B cell (primary cell): ENCODE measurements at regions not wholly inside any gene's neighbourhood (a gene's known extent, or its start where the extent isn't known, plus 50 kb on each side); places are given as distances from the start of the nearest gene placed in this dataset.

Experiments
- ATAC-seq: fragments of 200-7000 bp; cut with Tn5 transposase; one replicate; pipeline ENCODE4 v1.10.0; 2021; ENCODE audit warnings: low read depth, mild to moderate bottlenecking, moderate number of reproducible peaks, moderate library complexity
- CTCF ChIA-PET: fragments of 350-600 bp; sonication (Branson Sonifier 250); formaldehyde crosslinking; loops from one replicate; lab custom pipeline; 2021; ENCODE audit warnings: antibody characterized with exemption, inconsistent platforms; lab: Charles Lee
- POLR2A ChIA-PET: fragments of 350-600 bp; sonication (Branson Sonifier 250); formaldehyde crosslinking; loops from one replicate; lab custom pipeline; 2021; ENCODE audit warnings: antibody characterized with exemption; lab: Charles Lee
- DNase-seq: peaks from one replicate; pipeline ENCODE4 v3.0.0; 2013
- H2AFZ ChIP-seq: 2 replicates; pipeline ENCODE4 v1.6.1; 2012; ENCODE audit warnings: mild to moderate bottlenecking, low read depth, low read length; ENCODE audit not compliant: insufficient read depth, poor library complexity, severe bottlenecking
- H3K27ac ChIP-seq, 2 donors: 1 replicate in 1 of 2; 2 replicates in 1 of 2; pipeline ENCODE4 v1.5.1; 2012 to 2013; ENCODE audit warnings: low read length in 2 of 2, mild to moderate bottlenecking in 2 of 2, moderate library complexity in 1 of 2
- H3K27me3 ChIP-seq, 4 experiments: fragments of 200-600 bp in 1 of 4; sonication (generic) in 1 of 4; replicated peaks in 1 of 4; 1 replicate in 2 of 4; 2 replicates in 2 of 4; pipeline versions ENCODE4 v1.6.1 to v1.7.0; 2013 to 2016; ENCODE audit warnings: low read length in 3 of 4, mild to moderate bottlenecking in 2 of 4, mixed read lengths in 1 of 4, moderate library complexity in 1 of 4; ENCODE audit not compliant: insufficient read depth in 4 of 4, control insufficient read depth in 3 of 4; ENCODE audit errors: control extremely low read depth in 1 of 4
- H3K36me3 ChIP-seq, 2 experiments: replicated peaks in 1 of 2; 1 replicate in 1 of 2; 2 replicates in 1 of 2; pipeline versions ENCODE4 v1.6.1 to v1.7.1; 2013; ENCODE audit warnings: low read length in 1 of 2; ENCODE audit not compliant: insufficient read depth in 2 of 2, control insufficient read depth in 1 of 2; ENCODE audit errors: control extremely low read depth in 1 of 2, extremely low read depth in 1 of 2
- H3K4me1 ChIP-seq, 2 donors: fragments of 200-600 bp in 1 of 2; sonication (generic) in 1 of 2; 1 replicate in 1 of 2; 2 replicates in 1 of 2; pipeline versions ENCODE4 v1.5.1 to v1.6.1; 2013 to 2017; ENCODE audit warnings: low read length in 2 of 2; ENCODE audit not compliant: control insufficient read depth in 2 of 2, insufficient read depth in 2 of 2
- H3K4me2 ChIP-seq: replicated peaks from 2 replicates; pipeline ENCODE3; 2012; ENCODE audit warnings: mild to moderate bottlenecking, low read depth, low read length; ENCODE audit not compliant: poor library complexity, severe bottlenecking
- H3K4me3 ChIP-seq, 5 experiments: fragments of 200-600 bp in 1 of 5; sonication (generic) in 1 of 5; 1 replicate in 3 of 5; 2 replicates in 2 of 5; pipeline versions ENCODE4 v1.5.1 to v1.7.0; 2011 to 2016; ENCODE audit warnings: low read length in 4 of 5, mild to moderate bottlenecking in 4 of 5, low read depth in 2 of 5, control low read depth in 1 of 5, moderate library complexity in 1 of 5; ENCODE audit not compliant: insufficient read depth in 1 of 5; ENCODE audit errors: control extremely low read depth in 1 of 5, extremely low read depth in 1 of 5
- H3K79me2 ChIP-seq: fragments of 200-600 bp; sonication (generic); one replicate; pipeline ENCODE4 v1.6.0; 2016; ENCODE audit warnings: low read length; ENCODE audit not compliant: control insufficient read depth, insufficient read depth
- H3K9ac ChIP-seq: fragments of 200-600 bp; sonication (generic); 2 replicates; pipeline ENCODE4 v1.6.1; 2017; ENCODE audit warnings: mild to moderate bottlenecking, low read length, moderate library complexity
- H3K9me3 ChIP-seq, 3 donors: one replicate each; pipeline versions ENCODE4 v1.6.1 to v1.7.1; 2013; ENCODE audit warnings: low read length in 2 of 3; ENCODE audit not compliant: control insufficient read depth in 2 of 3, insufficient read depth in 1 of 3; ENCODE audit errors: control extremely low read depth in 1 of 3
- H4K20me1 ChIP-seq: 2 replicates; pipeline ENCODE4 v1.6.0; 2012; ENCODE audit warnings: mild to moderate bottlenecking, low read length; ENCODE audit not compliant: insufficient read depth, control insufficient read depth, poor library complexity, severe bottlenecking
- H3K27ac Mint-ChIP-seq: one replicate; pipeline ENCODE4 v1.8.0; 2021; ENCODE audit warnings: mixed read lengths
- H3K27me3 Mint-ChIP-seq: one replicate; pipeline ENCODE4 v1.8.0; 2021; ENCODE audit warnings: mixed read lengths
- H3K4me1 Mint-ChIP-seq: one replicate; pipeline ENCODE4 v1.8.0; 2021; ENCODE audit warnings: mixed read lengths
- H3K4me3 Mint-ChIP-seq: one replicate; pipeline ENCODE4 v1.8.0; 2021; ENCODE audit warnings: mixed read lengths
- H3K9me3 Mint-ChIP-seq: one replicate; pipeline ENCODE4 v1.8.0; 2022; ENCODE audit warnings: mixed read lengths; ENCODE audit not compliant: insufficient read depth
- CTCF ChIP-seq: fragments of 200-600 bp; IDR thresholded peaks from one replicate; pipeline ENCODE4 v1.8.0; 2022; ENCODE audit warnings: antibody characterized with exemption, mild to moderate bottlenecking
- EZH2 ChIP-seq: IDR thresholded peaks from 2 replicates; pipeline ENCODE4 v1.6.1; 2012; ENCODE audit warnings: borderline replicate concordance, low read depth, mild to moderate bottlenecking, moderate library complexity, low read length; ENCODE audit not compliant: insufficient read depth, poor library complexity, severe bottlenecking
- WGBS: methylation state at CpG from one replicate; pipeline ENCODE4 v1.1.5; 2013; ENCODE audit warnings: missing lambda C conversion rate; ENCODE audit not compliant: insufficient coverage; 5-methylcytosine and 5-hydroxymethylcytosine counted together
- intact Hi-C: fragments of 100-400 bp; cut with micrococcal nuclease; formaldehyde crosslinking; loops from one replicate; pipeline ENCODE4 v1.10.0; 2022

GRCh38 chr11:112380464-112380863 lies 119.8 kb upstream of the PLET1 start:
- ATAC-seq (no peak), DNase-seq (no peak)
- H3K4me2 ChIP-seq, result no peak overlapping the region
- H3K36me3 ChIP-seq, result no peaks in the 10 kb centered on the region
- 97% methylated on average over 9 of the region's 9 CpGs for WGBS
- no peaks in the 10 kb centered on the region for H3K27me3 ChIP-seq
- no peaks in the 10 kb centered on the region for H3K79me2 ChIP-seq
- Mint-ChIP-seq H3K4me3 (no peak overlapping the region), H3K27me3 (no peaks in the 10 kb centered on the region), H3K9me3 (no peaks in the 10 kb centered on the region), H3K27ac (no peak overlapping the region), H3K4me1 (no peaks in the 10 kb centered on the region)
- no peaks in the 10 kb centered on the region for H4K20me1 ChIP-seq
- no peak overlapping the region for H2AFZ ChIP-seq
- TF ChIP-seq CTCF (no peak), EZH2 (no peak)
- ChIA-PET CTCF (no interaction called here), POLR2A (no interaction called here)
- H3K4me3 ChIP-seq, result no peak overlapping the region
- H3K9me3 ChIP-seq, result peaks cover 0 to 2% (median 0%) of the 10 kb centered on the region in 3 donors
- no peaks in the 10 kb centered on the region for H3K4me1 ChIP-seq
- H3K27ac ChIP-seq, result no peak overlapping the region
- no peak overlapping the region for H3K9ac ChIP-seq
- intact Hi-C loops, result no loop called here

GRCh38 chr11:112381578-112381977 lies 120.9 kb upstream of the PLET1 start:
- TF ChIP-seq EZH2, result no peak
- no peak for TF ChIP-seq CTCF
- no peaks in the 10 kb centered on the region for H3K27me3 ChIP-seq
- no peak overlapping the region for H3K9ac ChIP-seq
- H3K27ac ChIP-seq, result no peak overlapping the region
- no peaks in the 10 kb centered on the region for H3K27me3 Mint-ChIP-seq
- DNase-seq (no peak), ATAC-seq (no peak)
- intact Hi-C loops, result no loop called here
- H3K4me2 ChIP-seq, result no peak overlapping the region
- no peaks in the 10 kb centered on the region for H3K4me1 ChIP-seq
- H3K4me3 Mint-ChIP-seq, result no peak overlapping the region
- no peaks in the 10 kb centered on the region for H3K36me3 ChIP-seq
- ChIA-PET POLR2A (no interaction called here), CTCF (interaction anchor here (0.8 kb wide), 1 partner anchor 8 kb away, joined by 3 read pairs; no protein-coding TSS in a partner anchor)
- H4K20me1 ChIP-seq, result no peaks in the 10 kb centered on the region
- H3K27ac Mint-ChIP-seq, result no peak overlapping the region
- no peak overlapping the region for H2AFZ ChIP-seq
- no peaks in the 10 kb centered on the region for H3K79me2 ChIP-seq
- WGBS, result 89% methylated on average over 4 of the region's 5 CpGs
- no peaks in the 10 kb centered on the region for H3K4me1 Mint-ChIP-seq
- H3K9me3 ChIP-seq, result peaks cover 0 to 2% (median 0%) of the 10 kb centered on the region in 3 donors
- no peaks in the 10 kb centered on the region for H3K9me3 Mint-ChIP-seq
- no peak overlapping the region for H3K4me3 ChIP-seq
